Endothelial cell of umbilical vein (primary cell): ENCODE measurements at regions not wholly inside any gene's neighbourhood (a gene's known extent, or its start where the extent isn't known, plus 50 kb on each side); places are given as distances from the start of the nearest gene placed in this dataset.

Experiments used
- BruUV-seq: library from RNA; stranded (reverse); fragments of 400-500 nt; replicated peaks from 2 replicates; lab custom pipeline; 2021; lab: Mats Ljungman, UMichigan
- CTCF ChIA-PET: fragments of 300-600, 350-600 bp; sonication (Branson Sonifier 250); formaldehyde crosslinking; loops from one replicate; lab custom pipeline; 2021; ENCODE audit warnings: antibody characterized with exemption, inconsistent platforms; lab: Charles Lee
- POLR2A ChIA-PET: fragments of 300-600, 350-600 bp; sonication (Branson Sonifier 250); formaldehyde crosslinking; loops from one replicate; lab custom pipeline; 2021; ENCODE audit warnings: antibody characterized with exemption, inconsistent platforms; lab: Charles Lee
- DNase-seq: peaks from one replicate; pipeline ENCODE4 v3.0.0-alpha.2; 2011; ENCODE audit warnings: low read depth, low spot score
- FAIRE-seq: peaks from 2 replicates; lab custom pipeline; 2011; peaks lifted over from hg19 to GRCh38; lab: Jason Lieb, UNC
- H2AFZ ChIP-seq: 2 replicates; pipeline ENCODE4 v1.6.0; 2012; ENCODE audit warnings: low read depth, low read length, control low read depth, inconsistent platforms
- H3K27ac ChIP-seq: 2 replicates; pipeline ENCODE4 v1.5.1; 2011; ENCODE audit warnings: low read depth, mild to moderate bottlenecking, control low read depth, low read length, moderate library complexity; ENCODE audit not compliant: insufficient read depth
- H3K27me3 ChIP-seq, 2 experiments: 2 replicates each; pipeline versions ENCODE4 v1.6.0 to v1.6.1; 2011; ENCODE audit warnings: low read length in 2 of 2, mixed read lengths in 1 of 2; ENCODE audit not compliant: control insufficient read depth in 2 of 2, insufficient read depth in 2 of 2
- H3K36me3 ChIP-seq, 2 experiments: 2 replicates in 1 of 2; 3 replicates in 1 of 2; pipeline ENCODE4 v1.5.1; 2011; ENCODE audit warnings: low read length in 2 of 2, mild to moderate bottlenecking in 1 of 2, moderate library complexity in 1 of 2; ENCODE audit not compliant: control insufficient read depth in 2 of 2, insufficient read depth in 2 of 2; ENCODE audit errors: extremely low read depth in 1 of 2
- H3K4me1 ChIP-seq: 3 replicates; pipeline ENCODE4 v1.5.1; 2011; ENCODE audit warnings: mild to moderate bottlenecking, low read length; ENCODE audit not compliant: control insufficient read depth, insufficient read depth; ENCODE audit errors: extremely low read depth
- H3K4me2 ChIP-seq: 2 replicates; pipeline ENCODE4 v1.6.1; 2011; ENCODE audit warnings: low read length, control low read depth, mixed read lengths; ENCODE audit not compliant: insufficient read depth
- H3K4me3 ChIP-seq, 3 experiments: fragments of 200-600 bp in 1 of 3; sonication (generic), shearing (Covaris generic) in 1 of 3; replicated peaks in 1 of 3; 2 replicates each; pipeline ENCODE4 v1.5.1; 2011 to 2016; ENCODE audit warnings: control low read depth in 3 of 3, low read length in 3 of 3, mild to moderate bottlenecking in 2 of 3, inconsistent platforms in 1 of 3, low read depth in 1 of 3, moderate library complexity in 1 of 3; ENCODE audit not compliant: insufficient read depth in 1 of 3
- H3K79me2 ChIP-seq: 2 replicates; pipeline ENCODE4 v1.6.0; 2012; ENCODE audit warnings: low read length, inconsistent platforms; ENCODE audit not compliant: control insufficient read depth, insufficient read depth
- H3K9ac ChIP-seq: replicated peaks from 2 replicates; pipeline ENCODE3; 2011; ENCODE audit warnings: low read length, control low read depth; ENCODE audit not compliant: insufficient read depth; ENCODE audit errors: extremely low read depth
- H3K9me1 ChIP-seq: replicated peaks from 3 replicates; pipeline ENCODE4 v1.6.0; 2011; ENCODE audit warnings: mild to moderate bottlenecking, low read length; ENCODE audit not compliant: control insufficient read depth, insufficient read depth; ENCODE audit errors: extremely low read depth
- H3K9me3 ChIP-seq: replicated peaks from 2 replicates; pipeline ENCODE4 v1.5.1; 2012; ENCODE audit warnings: low read length, inconsistent platforms; ENCODE audit not compliant: control insufficient read depth, insufficient read depth
- H4K20me1 ChIP-seq: replicated peaks from 2 replicates; pipeline ENCODE3; 2011; ENCODE audit warnings: mild to moderate bottlenecking, low read length; ENCODE audit not compliant: control insufficient read depth, insufficient read depth; ENCODE audit errors: extremely low read depth
- EZH2 ChIP-seq: IDR thresholded peaks from 2 replicates; pipeline ENCODE4 v1.6.1; 2012; ENCODE audit warnings: borderline replicate concordance, low read depth, mild to moderate bottlenecking, moderate library complexity, low read length, inconsistent platforms; ENCODE audit not compliant: severe bottlenecking
- FOS ChIP-seq: IDR thresholded peaks from 2 replicates; pipeline ENCODE4 v1.6.1; 2011; ENCODE audit warnings: mild to moderate bottlenecking, low read length, moderate library complexity, borderline replicate concordance; ENCODE audit not compliant: insufficient read depth
- GATA2 ChIP-seq: IDR thresholded peaks from 2 replicates; pipeline ENCODE4 v1.7.0; 2011; ENCODE audit warnings: low read depth, mild to moderate bottlenecking, moderate library complexity, mixed read lengths, low read length; ENCODE audit not compliant: insufficient read length, insufficient read depth
- JUN ChIP-seq: IDR thresholded peaks from 2 replicates; pipeline ENCODE4 v1.6.1; 2011; ENCODE audit warnings: borderline replicate concordance, low read depth; ENCODE audit not compliant: insufficient read length, insufficient read depth
- MYC ChIP-seq: IDR thresholded peaks from one replicate; pipeline ENCODE4 v1.6.1; 2011; ENCODE audit warnings: mild to moderate bottlenecking, low read depth, low read length
- POLR2A ChIP-seq: IDR thresholded peaks from 2 replicates; pipeline ENCODE4 v1.6.1; 2012; ENCODE audit warnings: low read depth, mild to moderate bottlenecking, control low read depth, low read length
- POLR2AphosphoS5 ChIP-seq: IDR thresholded peaks from 2 replicates; pipeline ENCODE4 v1.6.1; 2012; ENCODE audit warnings: low read depth, mild to moderate bottlenecking, control low read depth, low read length, moderate library complexity; ENCODE audit not compliant: insufficient read depth
- dilution Hi-C: fragments of 300-500 bp; cut with MboI; formaldehyde crosslinking; loops from one replicate; pipeline ENCODE4 v1.15.0; 2019; ENCODE audit warnings: low sequenced_read_pairs; ENCODE audit not compliant: extremely low pct_ligation_motif_present
- intact Hi-C: fragments of 100-400 bp; cut with micrococcal nuclease; formaldehyde crosslinking; loops from one replicate; pipeline ENCODE4 v1.10.0; 2022
- TF ChIP-seq, protein P1 (sequence below): IDR thresholded peaks from 2 replicates; pipeline ENCODE4 v1.6.1; 2011; ENCODE audit not compliant: insufficient read depth, insufficient read length
- TF ChIP-seq, protein P2 (sequence below), 2 donors: IDR thresholded peaks; 1 replicate in 1 of 2; 2 replicates in 1 of 2; pipeline ENCODE4 v1.5.1; 2011; ENCODE audit warnings: low read length in 2 of 2, mild to moderate bottlenecking in 2 of 2, moderate library complexity in 2 of 2, control low read depth in 1 of 2, inconsistent platforms in 1 of 2, low read depth in 1 of 2; ENCODE audit not compliant: insufficient read depth in 1 of 2; ENCODE audit errors: extremely low read depth in 1 of 2

DNA sequence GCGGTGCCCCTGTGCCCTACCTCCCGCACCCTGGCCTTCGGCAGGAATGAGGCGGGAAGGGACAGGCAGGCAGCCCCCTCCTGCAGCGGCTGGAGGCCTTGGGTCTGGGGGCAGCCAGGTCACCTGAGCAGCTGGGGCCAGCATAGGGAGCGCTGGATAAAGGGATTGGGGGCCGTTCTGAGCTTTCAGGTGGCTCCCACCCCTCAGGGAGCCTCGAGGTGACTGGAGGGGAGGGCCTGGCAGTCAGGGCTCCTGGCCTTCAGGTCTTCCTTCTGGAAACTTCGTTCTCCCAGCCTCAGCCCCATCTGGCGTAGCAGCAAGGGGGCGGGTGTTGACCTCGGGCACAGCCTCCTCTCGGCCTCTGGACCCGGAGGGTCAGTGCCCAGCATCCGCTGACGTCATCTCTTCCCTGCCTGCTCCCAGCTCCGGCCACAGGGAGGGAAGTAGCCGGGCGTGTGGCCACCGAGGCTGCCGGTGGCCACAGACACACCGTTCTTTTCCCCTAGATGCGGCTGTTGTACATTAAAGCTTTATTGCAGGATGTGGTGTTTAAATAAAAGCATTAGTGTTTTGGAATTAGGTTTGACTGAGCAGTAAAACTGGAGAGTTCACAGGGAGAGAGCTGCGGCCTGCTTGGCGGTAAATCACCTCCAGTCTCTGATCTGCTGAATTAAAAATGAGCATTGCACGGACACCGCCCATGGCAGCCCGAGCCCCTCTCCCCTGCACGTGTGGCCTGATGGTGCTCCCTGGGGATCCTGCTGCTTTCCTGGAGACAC is 80.0 kb upstream of the GATA5 start:
- DNase-seq (no peak), FAIRE-seq (no peak)
- H3K27ac ChIP-seq = no peak overlapping the region
- no TSS peak for BruUV-seq
- H3K27me3 ChIP-seq = peaks cover 11 to 18% of the 10 kb centered on the region in 2 experiments
- CTCF ChIA-PET = interaction anchor here (0.6 to 1.5 kb wide), 2 partner anchors 52 to 62 kb away, joined by 4 read pairs; no protein-coding TSS in a partner anchor
- H4K20me1 ChIP-seq = no peaks in the 10 kb centered on the region
- intact Hi-C loops (no loop called here), dilution Hi-C loops (no loop called here)
- POLR2A ChIA-PET = no interaction called here
- H3K9me1 ChIP-seq = no peaks in the 10 kb centered on the region
- TF ChIP-seq, protein P1, sequence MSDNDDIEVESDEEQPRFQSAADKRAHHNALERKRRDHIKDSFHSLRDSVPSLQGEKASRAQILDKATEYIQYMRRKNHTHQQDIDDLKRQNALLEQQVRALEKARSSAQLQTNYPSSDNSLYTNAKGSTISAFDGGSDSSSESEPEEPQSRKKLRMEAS = no peak
- TF ChIP-seq FOS = no peak
- no peak for TF ChIP-seq POLR2AphosphoS5
- no peaks in the 10 kb centered on the region for H3K4me1 ChIP-seq
- H3K9me3 ChIP-seq = no peaks in the 10 kb centered on the region
- H3K9ac ChIP-seq = no peak overlapping the region
- no peak overlapping the region for H3K4me3 ChIP-seq
- no peak overlapping the region for H3K4me2 ChIP-seq
- no peaks in the 10 kb centered on the region for H3K36me3 ChIP-seq
- H2AFZ ChIP-seq = no peak overlapping the region
- no peaks in the 10 kb centered on the region for H3K79me2 ChIP-seq

DNA sequence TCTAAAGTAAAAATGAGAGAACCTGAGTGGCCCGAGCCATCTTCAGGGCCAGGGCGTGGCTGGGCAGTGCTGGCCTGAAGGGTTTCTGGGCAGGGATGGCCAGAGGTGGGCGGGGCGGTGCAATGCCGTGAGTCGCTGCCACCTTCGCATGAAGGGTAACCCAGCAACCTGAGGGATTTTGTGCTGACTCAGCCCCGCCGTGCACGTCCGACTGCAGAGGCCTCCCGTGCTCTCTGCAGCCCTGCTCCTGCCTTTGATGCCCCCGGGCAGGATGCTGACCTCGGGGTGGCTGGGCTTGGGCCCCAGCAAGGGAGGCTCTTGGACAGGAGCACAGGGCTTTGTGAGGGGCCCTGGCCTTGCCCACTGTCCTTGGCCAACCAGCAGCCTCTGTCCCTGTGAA is 81.7 kb upstream of the GATA5 start:
- TF ChIP-seq, protein P1 = no peak
- TF ChIP-seq MYC = no peak
- TF ChIP-seq, protein P2, sequence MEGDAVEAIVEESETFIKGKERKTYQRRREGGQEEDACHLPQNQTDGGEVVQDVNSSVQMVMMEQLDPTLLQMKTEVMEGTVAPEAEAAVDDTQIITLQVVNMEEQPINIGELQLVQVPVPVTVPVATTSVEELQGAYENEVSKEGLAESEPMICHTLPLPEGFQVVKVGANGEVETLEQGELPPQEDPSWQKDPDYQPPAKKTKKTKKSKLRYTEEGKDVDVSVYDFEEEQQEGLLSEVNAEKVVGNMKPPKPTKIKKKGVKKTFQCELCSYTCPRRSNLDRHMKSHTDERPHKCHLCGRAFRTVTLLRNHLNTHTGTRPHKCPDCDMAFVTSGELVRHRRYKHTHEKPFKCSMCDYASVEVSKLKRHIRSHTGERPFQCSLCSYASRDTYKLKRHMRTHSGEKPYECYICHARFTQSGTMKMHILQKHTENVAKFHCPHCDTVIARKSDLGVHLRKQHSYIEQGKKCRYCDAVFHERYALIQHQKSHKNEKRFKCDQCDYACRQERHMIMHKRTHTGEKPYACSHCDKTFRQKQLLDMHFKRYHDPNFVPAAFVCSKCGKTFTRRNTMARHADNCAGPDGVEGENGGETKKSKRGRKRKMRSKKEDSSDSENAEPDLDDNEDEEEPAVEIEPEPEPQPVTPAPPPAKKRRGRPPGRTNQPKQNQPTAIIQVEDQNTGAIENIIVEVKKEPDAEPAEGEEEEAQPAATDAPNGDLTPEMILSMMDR (IDR thresholded peaks at IDR 0.05; ENCODE audit: extremely low read depth in 1 of 2, insufficient read depth in 1 of 2, low read depth in 1 of 2, low read length in 2 of 2) = no peak
- TF ChIP-seq POLR2A = no peak
- TF ChIP-seq JUN = no peak
- no peak for TF ChIP-seq FOS
- TF ChIP-seq EZH2 = no peak
- no peak for TF ChIP-seq POLR2AphosphoS5
- TF ChIP-seq GATA2 = no peak
- H3K9me1 ChIP-seq = no peaks in the 10 kb centered on the region
- no peaks in the 10 kb centered on the region for H3K36me3 ChIP-seq
- DNase-seq (no peak), FAIRE-seq (no peak)
- no peak overlapping the region for H3K4me2 ChIP-seq
- H3K4me3 ChIP-seq = no peak overlapping the region
- H3K79me2 ChIP-seq = no peaks in the 10 kb centered on the region
- intact Hi-C loops = no loop called here
- dilution Hi-C loops = no loop called here
- H3K27ac ChIP-seq = no peak overlapping the region
- no peaks in the 10 kb centered on the region for H3K4me1 ChIP-seq
- no peak overlapping the region for H2AFZ ChIP-seq
- POLR2A ChIA-PET = no interaction called here
- H3K9ac ChIP-seq = no peak overlapping the region
- BruUV-seq = no TSS peak
- H3K27me3 ChIP-seq = peaks cover 3% of the 10 kb centered on the region in 2 experiments
- H4K20me1 ChIP-seq = no peaks in the 10 kb centered on the region
- no peaks in the 10 kb centered on the region for H3K9me3 ChIP-seq
- CTCF ChIA-PET = no interaction called here
